Astrocyte (in vitro differentiated cells and primary cell): ENCODE measurements at regions not wholly inside any gene's neighbourhood (a gene's known extent, or its start where the extent isn't known, plus 50 kb on each side); places are given as distances from the start of the nearest gene placed in this dataset.

Experiments used
- DNase-seq: peaks from one replicate; pipeline ENCODE4 v3.0.0-alpha.2; 2010; ENCODE audit warnings: low read depth
- FAIRE-seq: peaks from 2 replicates; lab custom pipeline; 2011; peaks lifted over from hg19 to GRCh38; lab: Jason Lieb, UNC
- H2AFZ ChIP-seq: 2 replicates; pipeline ENCODE4 v1.6.0; 2012; ENCODE audit warnings: low read depth, low read length, inconsistent platforms
- H3K27ac ChIP-seq: 2 replicates; pipeline ENCODE4 v1.5.1; 2011; ENCODE audit warnings: low read depth, low read length, inconsistent platforms
- H3K27me3 ChIP-seq: 2 replicates; pipeline ENCODE4 v1.6.0; 2011; ENCODE audit warnings: low read length, inconsistent platforms; ENCODE audit not compliant: insufficient read depth
- H3K36me3 ChIP-seq: 2 replicates; pipeline ENCODE4 v1.5.1; 2011; ENCODE audit warnings: low read length, inconsistent platforms; ENCODE audit not compliant: insufficient read depth
- H3K4me1 ChIP-seq: 2 replicates; pipeline ENCODE4 v1.5.1; 2011; ENCODE audit warnings: low read length, inconsistent platforms; ENCODE audit not compliant: insufficient read depth
- H3K4me2 ChIP-seq: 2 replicates; pipeline ENCODE4 v1.6.0; 2012; ENCODE audit warnings: low read length, inconsistent platforms
- H3K4me3 ChIP-seq: 2 replicates; pipeline ENCODE4 v1.5.1; 2011; ENCODE audit warnings: low read depth, mild to moderate bottlenecking, low read length, inconsistent platforms; ENCODE audit not compliant: insufficient read depth
- H3K79me2 ChIP-seq: 2 replicates; pipeline ENCODE4 v1.6.0; 2012; ENCODE audit warnings: mild to moderate bottlenecking, low read length, inconsistent platforms; ENCODE audit not compliant: insufficient read depth
- H3K9ac ChIP-seq: 2 replicates; pipeline ENCODE4 v1.6.0; 2012; ENCODE audit warnings: mild to moderate bottlenecking, low read length, inconsistent platforms
- H3K9me3 ChIP-seq: 2 replicates; pipeline ENCODE4 v1.5.1; 2012; ENCODE audit warnings: low read depth, mild to moderate bottlenecking, low read length, inconsistent platforms; ENCODE audit not compliant: insufficient read depth
- H4K20me1 ChIP-seq: 2 replicates; pipeline ENCODE4 v1.6.0; 2012; ENCODE audit warnings: low read length, inconsistent platforms; ENCODE audit not compliant: insufficient read depth
- H3K27ac Mint-ChIP-seq: one replicate; pipeline ENCODE4 v1.8.0; 2021; ENCODE audit warnings: mild to moderate bottlenecking, mixed read lengths; ENCODE audit not compliant: unreplicated experiment
- H3K27me3 Mint-ChIP-seq: one replicate; pipeline ENCODE4 v1.8.0; 2021; ENCODE audit warnings: low read depth, mixed read lengths; ENCODE audit not compliant: unreplicated experiment
- H3K36me3 Mint-ChIP-seq: one replicate; pipeline ENCODE4 v1.8.0; 2021; ENCODE audit warnings: low read depth, mixed read lengths; ENCODE audit not compliant: unreplicated experiment
- H3K4me1 Mint-ChIP-seq: one replicate; pipeline ENCODE4 v1.8.0; 2021; ENCODE audit warnings: low read depth, mixed read lengths; ENCODE audit not compliant: unreplicated experiment
- H3K4me3 Mint-ChIP-seq: one replicate; pipeline ENCODE4 v1.8.0; 2021; ENCODE audit warnings: mild to moderate bottlenecking, moderate library complexity, mixed read lengths; ENCODE audit not compliant: unreplicated experiment
- H3K9me3 Mint-ChIP-seq: one replicate; pipeline ENCODE4 v1.8.0; 2021; ENCODE audit warnings: mild to moderate bottlenecking, mixed read lengths; ENCODE audit not compliant: unreplicated experiment
- CTCF ChIP-seq: IDR thresholded peaks from 2 replicates; pipeline ENCODE4 v1.5.1; 2011; ENCODE audit warnings: low read depth, mild to moderate bottlenecking, inconsistent platforms, low read length, moderate library complexity; ENCODE audit not compliant: insufficient read depth
- EZH2 ChIP-seq: IDR thresholded peaks from 2 replicates; pipeline ENCODE4 v1.6.1; 2012; ENCODE audit warnings: mild to moderate bottlenecking, low read length, inconsistent platforms; ENCODE audit not compliant: insufficient read depth

DNA sequence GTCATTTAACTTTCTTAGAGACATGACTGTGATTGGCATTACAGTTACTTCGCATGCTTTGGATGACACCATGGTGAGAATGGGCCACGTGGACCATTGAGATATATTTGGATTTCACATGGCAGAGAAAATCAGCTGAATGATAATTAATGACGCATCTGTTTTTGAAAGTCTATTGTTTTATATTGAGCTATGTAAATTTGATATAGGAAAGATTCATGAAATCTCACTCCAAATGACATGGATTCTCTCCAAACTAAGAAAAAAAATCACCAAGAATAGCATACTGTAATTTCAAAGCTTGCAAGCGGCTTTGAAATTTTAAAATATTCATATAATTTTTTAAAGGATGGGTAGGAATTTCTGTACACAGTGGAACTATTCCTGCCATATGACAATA lies 163.7 kb downstream of the SH3BP4 start:
- Histone ChIP-seq H3K27ac (no peak overlapping the region), H3K9me3 (no peaks in the 10 kb centered on the region), H3K4me2 (no peak overlapping the region), H3K4me3 (no peak overlapping the region), H3K27me3 (no peaks in the 10 kb centered on the region), H4K20me1 (no peaks in the 10 kb centered on the region), H3K79me2 (no peaks in the 10 kb centered on the region), H3K36me3 (no peaks in the 10 kb centered on the region), H3K9ac (no peak overlapping the region), H2AFZ (no peak overlapping the region), H3K4me1 (no peaks in the 10 kb centered on the region)
- TF ChIP-seq CTCF = no peak
- TF ChIP-seq EZH2 = no peak
- DNase-seq = no peak
- H3K36me3 Mint-ChIP-seq = no peaks in the 10 kb centered on the region
- H3K9me3 Mint-ChIP-seq = no peaks in the 10 kb centered on the region
- FAIRE-seq = no peak
- H3K4me3 Mint-ChIP-seq = no peak overlapping the region
- H3K4me1 Mint-ChIP-seq = peaks cover 7% of the 10 kb centered on the region
- H3K27me3 Mint-ChIP-seq = peaks cover 9% of the 10 kb centered on the region
- H3K27ac Mint-ChIP-seq = no peak overlapping the region

DNA sequence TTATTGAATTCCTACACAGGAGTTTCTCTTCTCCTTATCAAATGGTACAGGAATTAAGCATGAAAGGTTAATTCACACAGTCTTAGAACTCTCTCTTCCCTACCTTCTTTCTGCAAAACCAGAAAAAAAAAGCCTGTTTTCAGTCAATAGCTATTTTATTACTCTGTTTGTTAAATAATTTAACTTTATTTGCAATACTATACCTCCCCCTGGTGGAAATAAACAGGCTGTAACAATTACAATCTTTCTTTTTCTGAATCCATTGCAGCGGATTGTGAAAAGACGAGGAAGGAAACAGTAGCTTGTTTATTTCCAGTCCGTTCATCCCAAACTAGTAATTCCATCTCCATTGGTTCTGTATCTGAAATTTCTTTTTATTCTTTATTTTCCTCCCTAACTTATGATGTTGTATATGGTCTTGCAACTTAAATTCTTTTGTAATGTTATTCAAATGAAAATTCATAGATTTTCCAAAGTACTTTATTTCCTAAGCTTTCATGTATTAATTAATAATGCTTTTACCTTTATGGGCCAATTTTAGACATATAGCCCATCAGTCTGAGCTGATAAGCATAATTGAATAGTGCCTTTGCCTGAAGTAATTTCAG lies 165.2 kb downstream of the SH3BP4 start:
- Mint-ChIP-seq H3K9me3 (no peaks in the 10 kb centered on the region), H3K36me3 (no peaks in the 10 kb centered on the region), H3K4me3 (no peak overlapping the region), H3K4me1 (peaks cover 7% of the 10 kb centered on the region), H3K27ac (no peak overlapping the region), H3K27me3 (peaks cover 4% of the 10 kb centered on the region)
- H3K4me2 ChIP-seq = no peak overlapping the region
- H3K79me2 ChIP-seq = no peaks in the 10 kb centered on the region
- no peak overlapping the region for H3K4me3 ChIP-seq
- H2AFZ ChIP-seq = no peak overlapping the region
- H3K9me3 ChIP-seq = no peaks in the 10 kb centered on the region
- H3K27me3 ChIP-seq = no peaks in the 10 kb centered on the region
- TF ChIP-seq EZH2 = no peak
- TF ChIP-seq CTCF = peak; percentile 78
- H3K9ac ChIP-seq = no peak overlapping the region
- no peaks in the 10 kb centered on the region for H3K36me3 ChIP-seq
- FAIRE-seq (no peak), DNase-seq (peak; percentile 29)
- H4K20me1 ChIP-seq = no peaks in the 10 kb centered on the region
- H3K4me1 ChIP-seq = no peaks in the 10 kb centered on the region
- no peak overlapping the region for H3K27ac ChIP-seq

DNA sequence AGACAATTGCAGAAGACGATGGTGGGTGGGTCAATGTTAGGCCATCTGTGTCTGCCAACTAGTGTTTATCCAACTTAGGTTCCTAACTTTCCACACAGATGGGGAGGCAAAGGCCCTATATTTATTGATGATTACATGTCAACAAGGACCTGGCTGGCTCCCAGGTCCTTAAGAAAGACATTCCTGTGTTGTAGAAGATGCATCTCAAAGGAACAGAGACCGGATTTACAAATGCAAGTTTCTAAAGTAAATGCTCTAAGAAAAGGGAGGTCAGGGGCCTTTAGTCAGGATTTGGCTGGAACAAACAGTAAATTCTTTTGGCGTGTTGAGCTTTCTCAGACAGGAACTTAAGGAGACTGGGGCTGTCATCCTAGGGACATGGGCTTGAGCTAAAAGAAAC lies 175.0 kb downstream of the SH3BP4 start:
- FAIRE-seq = no peak
- Histone ChIP-seq H2AFZ (no peak overlapping the region), H3K27me3 (peaks cover under 1% of the 10 kb centered on the region), H3K9ac (no peak overlapping the region), H3K79me2 (no peaks in the 10 kb centered on the region), H3K9me3 (no peaks in the 10 kb centered on the region), H3K4me1 (no peaks in the 10 kb centered on the region), H3K4me3 (no peak overlapping the region), H3K27ac (no peak overlapping the region), H4K20me1 (no peaks in the 10 kb centered on the region), H3K36me3 (no peaks in the 10 kb centered on the region), H3K4me2 (no peak overlapping the region)
- TF ChIP-seq EZH2 (no peak), CTCF (no peak)
- no peaks in the 10 kb centered on the region for H3K36me3 Mint-ChIP-seq
- no peak for DNase-seq
- H3K9me3 Mint-ChIP-seq = no peaks in the 10 kb centered on the region
- peaks cover 6% of the 10 kb centered on the region for H3K4me1 Mint-ChIP-seq
- H3K27me3 Mint-ChIP-seq = peaks cover 9% of the 10 kb centered on the region
- peak overlapping the region; percentile 37 for H3K27ac Mint-ChIP-seq
- H3K4me3 Mint-ChIP-seq = no peak overlapping the region
